NB4 (cell line): ENCODE measurements at regions not wholly inside any gene's neighbourhood (a gene's known extent, or its start where the extent isn't known, plus 50 kb on each side); places are given as distances from the start of the nearest gene placed in this dataset.

ENCODE experiments used
- CTCF ChIP-seq: IDR thresholded peaks from one replicate; pipeline ENCODE4 v1.5.1; 2012; ENCODE audit warnings: low read depth, low read length
- POLR2A ChIP-seq: IDR thresholded peaks from 2 replicates; pipeline ENCODE4 v1.6.1; 2011; ENCODE audit warnings: mild to moderate bottlenecking; ENCODE audit not compliant: insufficient read length; ENCODE audit errors: extremely low read depth

GRCh38 chr21:7947422-7947821 is 2574.0 kb upstream of the TPTE start:
- TF ChIP-seq POLR2A (no peak), CTCF (no peak)
